ENCODE measurements at regions not wholly inside any gene's neighbourhood (a gene's known extent, or its start where the extent isn't known, plus 50 kb on each side); places are given as distances from the start of the nearest gene placed in this dataset.
"Not testable (repeated sequence)": the region's sequence is repeated elsewhere in the genome, so short reads cannot be mapped to it uniquely, and the experiment has no call there.

GRCh38 chr6:11323666-11324452 lies 91.4 kb upstream of the NEDD9 start:
- no peak for FAIRE-seq

GRCh38 chr6:11322252-11322885 lies 89.9 kb upstream of the NEDD9 start:
- no peak for FAIRE-seq

DNA sequence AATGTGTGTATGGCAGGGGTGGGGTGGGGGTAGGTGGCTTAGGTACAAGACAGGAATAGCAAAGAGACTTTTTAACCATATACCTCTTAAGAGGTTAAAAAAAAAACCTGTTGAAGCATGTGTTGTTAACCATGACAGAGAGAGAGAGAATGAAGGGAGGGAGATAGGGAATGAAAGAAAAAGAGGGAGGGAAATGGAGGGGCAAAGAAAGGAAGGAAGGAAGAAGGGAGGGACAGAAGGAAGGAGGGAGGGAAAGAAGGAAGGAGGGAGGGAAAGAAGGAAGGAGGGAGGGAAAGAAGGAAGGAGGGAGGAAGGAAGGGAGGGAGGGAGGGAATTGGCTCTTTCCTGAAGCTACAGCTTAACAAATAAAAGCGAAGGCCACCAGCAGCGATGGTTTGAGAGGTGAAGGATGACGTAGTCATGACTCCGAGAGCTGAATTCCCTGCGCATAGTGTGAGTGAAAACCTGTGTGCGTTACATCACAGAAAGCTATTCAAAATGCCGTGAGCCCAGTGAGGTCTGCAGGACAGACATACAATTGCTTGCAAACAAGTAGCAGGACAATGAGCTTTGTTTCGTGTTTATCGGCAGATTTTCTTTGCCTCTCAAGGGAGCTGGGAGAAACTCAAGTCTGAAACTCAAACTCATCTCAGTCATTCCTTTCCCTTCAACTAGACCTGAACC lies 88.6 kb upstream of the NEDD9 start:
- FAIRE-seq, result no peak

DNA sequence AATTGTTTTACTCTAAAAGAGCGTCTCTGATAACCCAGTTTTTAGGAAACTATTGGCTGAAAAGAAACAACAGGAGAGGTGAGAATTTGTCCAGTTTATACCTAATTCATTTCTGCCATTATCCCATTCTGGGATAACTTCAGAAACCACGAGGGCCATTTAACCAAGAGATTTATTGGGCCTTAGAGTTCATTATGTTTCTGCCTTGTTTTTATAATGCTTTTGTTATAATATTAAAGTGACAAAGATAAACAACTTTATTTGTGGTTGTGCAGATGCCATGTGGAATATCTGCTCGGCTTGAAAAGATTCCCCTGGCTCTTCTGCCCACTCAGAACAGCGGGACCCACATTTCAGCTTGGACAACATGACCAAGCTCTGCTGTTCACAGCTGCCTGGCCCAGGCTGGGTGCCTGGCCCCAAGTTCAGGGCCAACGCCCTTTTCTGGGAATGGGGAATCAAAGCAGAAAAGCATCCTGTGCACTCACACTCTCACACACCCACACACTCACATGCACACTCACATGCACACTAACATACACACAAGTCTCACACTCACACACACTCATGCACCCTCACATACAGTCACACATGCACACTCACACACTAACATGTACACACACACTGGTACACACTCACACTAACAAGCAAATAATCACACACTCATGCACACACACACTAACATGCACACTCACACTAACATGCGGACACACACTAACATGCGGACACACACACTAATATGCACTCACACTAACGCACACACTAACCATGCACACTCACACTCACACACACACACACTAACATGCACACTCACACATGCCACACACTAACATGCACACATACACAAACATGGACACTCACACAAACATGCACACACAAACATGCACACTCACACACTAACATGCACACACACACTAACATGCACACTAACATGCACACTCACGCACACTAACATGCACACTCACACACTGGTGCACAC lies 86.7 kb upstream of the NEDD9 start:
- no peak for FAIRE-seq

GRCh38 chr6:11317885-11318771 lies 85.7 kb upstream of the NEDD9 start:
- FAIRE-seq, result no peak

DNA sequence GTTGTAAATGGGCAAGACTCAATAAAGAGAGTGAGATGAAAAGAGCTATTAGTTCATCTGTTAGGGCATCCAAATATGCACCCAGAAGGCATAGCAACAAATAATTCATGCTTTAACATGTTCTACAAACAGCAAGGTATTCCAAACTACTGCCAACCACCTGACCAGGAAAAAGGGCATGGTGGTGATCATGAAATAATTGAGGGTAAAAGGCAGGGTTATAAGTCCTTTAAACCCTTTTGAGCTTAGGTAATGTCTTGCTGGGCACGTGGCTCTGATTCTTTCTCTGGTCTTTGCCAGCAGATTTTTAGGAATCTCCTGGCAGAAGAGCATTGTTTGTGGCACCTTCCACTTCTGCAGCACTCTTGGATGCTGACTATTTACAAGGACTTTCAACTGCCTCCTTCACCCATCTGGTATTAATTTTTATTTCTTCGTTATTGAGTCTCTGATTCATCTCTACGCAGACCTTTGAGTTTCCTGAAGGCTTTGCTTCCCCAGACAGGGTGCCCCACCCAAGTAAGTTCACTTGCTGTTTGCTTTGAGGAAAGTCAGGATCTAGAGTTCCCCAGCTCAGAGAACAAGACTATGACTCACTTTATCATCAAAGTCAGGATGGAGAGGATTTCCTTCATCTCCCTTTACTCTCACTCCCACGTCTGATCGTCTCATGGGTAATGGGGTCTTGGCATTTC lies 83.4 kb upstream of the NEDD9 start:
- no peak for FAIRE-seq

DNA sequence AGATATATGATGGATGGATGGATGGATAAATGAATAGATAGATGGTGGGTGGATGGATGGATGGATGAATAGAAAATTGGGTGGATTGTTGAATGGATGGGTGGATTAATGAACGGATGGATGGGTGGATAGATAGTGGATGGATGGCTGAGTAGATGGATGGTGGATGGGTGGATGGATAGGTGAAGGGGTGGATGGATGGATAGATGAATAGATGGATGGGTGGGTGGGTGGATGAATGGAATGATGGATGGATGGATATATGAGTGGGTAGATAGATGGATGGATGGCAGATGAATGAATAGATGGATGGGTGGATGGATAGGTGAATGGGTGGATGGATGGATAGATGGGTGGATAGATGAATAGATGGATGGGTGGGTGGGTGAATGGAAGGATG lies 80.7 kb upstream of the NEDD9 start:
- no peak for FAIRE-seq

GRCh38 chr6:11311970-11312369 lies 79.5 kb upstream of the NEDD9 start:
- no peak for FAIRE-seq

GRCh38 chr6:11309947-11310665 lies 77.6 kb upstream of the NEDD9 start:
- FAIRE-seq, result no peak

- FAIRE-seq, result no peak
These were observed 74.8 kb upstream of the NEDD9 start for GRCh38 chr6:11307226-11307625.

DNA sequence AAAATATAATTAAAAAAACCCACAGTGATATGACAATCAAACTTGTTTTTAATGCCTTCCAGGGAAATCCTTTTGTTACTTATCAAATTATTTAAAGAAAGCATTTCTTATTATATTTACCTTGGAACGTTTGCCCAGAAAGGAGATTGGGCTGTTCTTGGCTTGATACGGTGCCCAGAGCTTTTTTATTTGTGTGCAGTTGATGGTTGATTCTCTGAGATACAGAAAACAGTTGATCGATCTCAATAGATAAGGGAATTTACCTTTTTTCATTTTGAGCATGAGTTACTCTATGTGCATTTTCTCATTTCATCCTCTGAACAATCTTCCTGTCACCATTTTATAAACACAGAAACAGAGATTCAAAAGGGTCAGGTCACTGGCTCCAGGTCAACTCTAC lies 72.5 kb upstream of the NEDD9 start:
- FAIRE-seq, result no peak

GRCh38 chr6:11299876-11300428 lies 67.5 kb upstream of the NEDD9 start:
- not testable (repeated sequence) for FAIRE-seq

- FAIRE-seq, result not testable (repeated sequence)
These were observed 66.9 kb upstream of the NEDD9 start for GRCh38 chr6:11299421-11299784.

- FAIRE-seq, result no peak
These were observed 66.4 kb upstream of the NEDD9 start for GRCh38 chr6:11298651-11299420.

DNA sequence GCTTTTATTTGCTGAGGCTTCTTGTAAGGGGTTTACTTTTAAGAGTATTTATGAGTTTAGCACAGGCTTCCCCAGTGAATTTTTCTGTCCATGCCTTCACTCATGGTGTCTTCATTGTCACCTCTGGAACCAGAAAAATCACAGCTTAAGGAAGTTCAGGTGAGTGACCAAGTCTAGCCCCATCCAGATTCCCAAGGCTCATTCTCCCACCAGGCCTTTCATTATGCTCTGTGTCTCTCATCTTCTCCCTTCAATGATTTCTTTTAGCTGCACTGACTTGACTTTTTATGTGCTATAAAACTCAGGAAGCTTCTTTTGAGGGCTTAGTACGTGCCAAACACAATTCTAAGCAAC lies 64.9 kb upstream of the NEDD9 start:
- FAIRE-seq, result no peak

DNA sequence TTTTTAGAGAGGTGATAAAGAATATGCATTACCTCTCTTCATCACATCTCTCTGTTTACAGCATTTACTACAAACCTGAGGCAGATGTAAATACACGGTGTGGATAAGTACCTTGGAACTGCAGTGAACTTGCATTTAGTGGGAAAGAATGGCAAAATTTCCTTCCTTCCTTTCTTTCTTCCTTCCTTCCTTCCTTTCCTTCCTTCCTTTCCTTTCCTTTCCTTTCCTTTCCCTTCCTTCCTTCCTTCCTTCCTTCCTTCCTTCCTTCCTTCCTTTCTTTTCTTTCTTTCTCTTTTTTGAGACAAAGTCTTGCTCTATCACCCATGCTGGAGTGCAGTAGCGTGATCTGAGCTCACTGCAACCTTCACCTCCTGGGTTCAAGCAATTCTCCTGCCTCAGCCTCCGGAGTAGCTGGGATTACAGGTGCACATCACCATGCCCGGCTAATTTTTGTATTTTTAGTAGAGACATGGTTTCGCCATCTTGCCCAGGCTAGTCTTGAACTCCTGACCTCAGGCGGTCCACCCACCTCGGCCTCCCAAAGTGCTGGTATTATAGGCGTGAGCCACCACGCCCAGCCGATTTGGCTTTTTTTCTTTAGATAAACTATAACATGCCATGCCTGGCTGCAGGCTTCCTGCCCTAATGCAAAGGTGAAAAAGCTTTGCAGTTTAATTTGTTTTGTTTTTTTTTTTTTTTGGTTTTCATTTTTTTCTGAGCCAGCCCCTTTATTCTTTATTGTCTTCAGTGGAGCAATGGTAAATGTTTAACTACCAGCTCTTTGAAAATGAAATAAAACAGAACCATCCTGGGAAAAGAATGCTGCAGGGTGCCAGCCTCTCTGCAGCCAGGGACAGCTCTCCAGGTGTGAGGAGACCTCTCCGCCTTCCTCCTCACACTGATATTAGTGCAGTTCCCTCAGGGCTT lies 64.2 kb upstream of the NEDD9 start:
- FAIRE-seq, result no peak

- FAIRE-seq, result no peak
These were observed 63.5 kb upstream of the NEDD9 start for GRCh38 chr6:11295969-11296368.

GRCh38 chr6:11294228-11294627 lies 61.8 kb upstream of the NEDD9 start:
- no peak for FAIRE-seq
